WTC11 (cell line): ENCODE measurements at regions not wholly inside any gene's neighbourhood (a gene's known extent, or its start where the extent isn't known, plus 50 kb on each side); places are given as distances from the start of the nearest gene placed in this dataset.

Source experiments
- ATAC-seq: fragments of 200-7000 bp; cut with Tn5 transposase; 2 replicates; pipeline ENCODE4 v1.10.0; 2021; ENCODE audit warnings: mild to moderate bottlenecking, moderate library complexity
- CTCF ChIA-PET: fragments of 300-600 bp; sonication (Branson Sonifier 250); formaldehyde crosslinking; loops from one replicate; lab custom pipeline; 2021; ENCODE audit warnings: antibody characterized with exemption; lab: Charles Lee
- POLR2A ChIA-PET: fragments of 350-600 bp; sonication (Branson Sonifier 250); formaldehyde crosslinking; loops from one replicate; lab custom pipeline; 2021; ENCODE audit warnings: antibody characterized with exemption; lab: Charles Lee
- DNase-seq: peaks from one replicate; pipeline ENCODE4 v3.0.0; 2021; ENCODE audit warnings: low spot score
- H3K27ac Mint-ChIP-seq: 2 replicates; pipeline ENCODE4 v1.8.0; 2021; ENCODE audit warnings: mixed read lengths
- H3K27me3 Mint-ChIP-seq: 2 replicates; pipeline ENCODE4 v1.8.0; 2021; ENCODE audit warnings: low read depth, mild to moderate bottlenecking, moderate library complexity, mixed read lengths
- H3K36me3 Mint-ChIP-seq: 2 replicates; pipeline ENCODE4 v1.8.0; 2021; ENCODE audit warnings: mixed read lengths
- H3K4me1 Mint-ChIP-seq: 2 replicates; pipeline ENCODE4 v1.8.0; 2022; ENCODE audit warnings: mixed read lengths
- H3K4me3 Mint-ChIP-seq: 2 replicates; pipeline ENCODE4 v1.8.0; 2021; ENCODE audit warnings: mild to moderate bottlenecking, moderate library complexity, mixed read lengths
- H3K9me3 Mint-ChIP-seq: 2 replicates; pipeline ENCODE4 v1.8.0; 2021; ENCODE audit warnings: mixed read lengths
- AFF4 ChIP-seq: sonication (generic); formaldehyde crosslinking; IDR thresholded peaks from 2 replicates; pipeline ENCODE4 v1.8.1; 2023; ENCODE audit warnings: mild to moderate bottlenecking, missing genetic modification reagents, borderline replicate concordance
- ATF1 ChIP-seq: sonication (generic); formaldehyde crosslinking; IDR thresholded peaks from 2 replicates; pipeline ENCODE4 v1.8.1; 2023; ENCODE audit warnings: mild to moderate bottlenecking, moderate library complexity, missing genetic modification reagents
- CREB1 ChIP-seq: sonication (generic); formaldehyde crosslinking; IDR thresholded peaks from 2 replicates; pipeline ENCODE4 v1.8.0; 2023; ENCODE audit warnings: mild to moderate bottlenecking, missing genetic modification reagents
- ELF4 ChIP-seq: sonication (generic); formaldehyde crosslinking; IDR thresholded peaks from 2 replicates; pipeline ENCODE4 v1.8.1; 2022; ENCODE audit warnings: low read depth, mild to moderate bottlenecking, moderate library complexity, missing genetic modification reagents
- ETV6 ChIP-seq: sonication (generic); formaldehyde crosslinking; IDR thresholded peaks from 2 replicates; pipeline ENCODE4 v1.8.1; 2022; ENCODE audit warnings: mild to moderate bottlenecking, missing genetic modification reagents
- FOXP1 ChIP-seq: sonication (generic); formaldehyde crosslinking; IDR thresholded peaks from 2 replicates; pipeline ENCODE4 v1.8.0; 2022; ENCODE audit warnings: missing genetic modification reagents, mild to moderate bottlenecking, moderate library complexity, borderline replicate concordance
- GABPB1 ChIP-seq: sonication (generic); formaldehyde crosslinking; IDR thresholded peaks from 2 replicates; pipeline ENCODE4 v1.8.1; 2023; ENCODE audit warnings: mild to moderate bottlenecking, missing genetic modification reagents
- GRHL2 ChIP-seq: fragments of 250-450 bp; sonication (Bioruptor Pico); IDR thresholded peaks from 2 replicates; pipeline ENCODE4 v1.8.0; 2022; ENCODE audit warnings: mild to moderate bottlenecking, moderate library complexity; ENCODE audit not compliant: insufficient replicate concordance, severe bottlenecking
- GTF2I ChIP-seq: fragments of 250-450 bp; sonication (Bioruptor Pico); conservative IDR thresholded peaks from 2 replicates; pipeline ENCODE4 v1.4.0; 2021; ENCODE audit warnings: mild to moderate bottlenecking
- JUN ChIP-seq: sonication (generic); formaldehyde crosslinking; IDR thresholded peaks from 2 replicates; pipeline ENCODE4 v1.8.0; 2023; ENCODE audit warnings: mild to moderate bottlenecking, missing genetic modification reagents
- NFATC4 ChIP-seq: fragments of 250-450 bp; sonication (Bioruptor Pico); IDR thresholded peaks from 2 replicates; pipeline ENCODE4 v1.9.0; 2021; ENCODE audit warnings: mild to moderate bottlenecking
- OVOL2 ChIP-seq: fragments of 250-450 bp; sonication (Bioruptor Pico); IDR thresholded peaks from 2 replicates; pipeline ENCODE4 v1.9.0; 2021; ENCODE audit warnings: mild to moderate bottlenecking, borderline replicate concordance
- PREB ChIP-seq: sonication (generic); formaldehyde crosslinking; IDR thresholded peaks from 2 replicates; pipeline ENCODE4 v1.8.1; 2022; ENCODE audit warnings: mild to moderate bottlenecking, missing genetic modification reagents, moderate library complexity, borderline replicate concordance
- STAT6 ChIP-seq: sonication (generic); formaldehyde crosslinking; conservative IDR thresholded peaks from 2 replicates; pipeline ENCODE4 v1.8.1; 2023; ENCODE audit warnings: mild to moderate bottlenecking, low read depth, missing genetic modification reagents, moderate library complexity
- ZNF219 ChIP-seq: sonication (generic); formaldehyde crosslinking; IDR thresholded peaks from 2 replicates; pipeline ENCODE4 v1.8.0; 2023; ENCODE audit warnings: missing genetic modification reagents, mild to moderate bottlenecking, borderline replicate concordance
- ZNF317 ChIP-seq: sonication (generic); formaldehyde crosslinking; IDR thresholded peaks from 2 replicates; pipeline ENCODE4 v1.8.1; 2023; ENCODE audit warnings: low read depth, mild to moderate bottlenecking, moderate library complexity, missing genetic modification reagents, borderline replicate concordance
- ZNF512 ChIP-seq: sonication (generic); formaldehyde crosslinking; IDR thresholded peaks from 2 replicates; pipeline ENCODE4 v1.8.1; 2022; ENCODE audit warnings: missing genetic modification reagents, borderline replicate concordance
- TF ChIP-seq, protein P1 (sequence below): sonication (generic); formaldehyde crosslinking; IDR thresholded peaks from 2 replicates; pipeline ENCODE4 v1.8.0; 2023; ENCODE audit warnings: missing genetic modification reagents, mild to moderate bottlenecking, borderline replicate concordance
- TF ChIP-seq, protein P2 (sequence below): sonication (generic); formaldehyde crosslinking; IDR thresholded peaks from 2 replicates; pipeline ENCODE4 v1.8.1; 2023; ENCODE audit warnings: mild to moderate bottlenecking, moderate library complexity, missing genetic modification reagents

DNA sequence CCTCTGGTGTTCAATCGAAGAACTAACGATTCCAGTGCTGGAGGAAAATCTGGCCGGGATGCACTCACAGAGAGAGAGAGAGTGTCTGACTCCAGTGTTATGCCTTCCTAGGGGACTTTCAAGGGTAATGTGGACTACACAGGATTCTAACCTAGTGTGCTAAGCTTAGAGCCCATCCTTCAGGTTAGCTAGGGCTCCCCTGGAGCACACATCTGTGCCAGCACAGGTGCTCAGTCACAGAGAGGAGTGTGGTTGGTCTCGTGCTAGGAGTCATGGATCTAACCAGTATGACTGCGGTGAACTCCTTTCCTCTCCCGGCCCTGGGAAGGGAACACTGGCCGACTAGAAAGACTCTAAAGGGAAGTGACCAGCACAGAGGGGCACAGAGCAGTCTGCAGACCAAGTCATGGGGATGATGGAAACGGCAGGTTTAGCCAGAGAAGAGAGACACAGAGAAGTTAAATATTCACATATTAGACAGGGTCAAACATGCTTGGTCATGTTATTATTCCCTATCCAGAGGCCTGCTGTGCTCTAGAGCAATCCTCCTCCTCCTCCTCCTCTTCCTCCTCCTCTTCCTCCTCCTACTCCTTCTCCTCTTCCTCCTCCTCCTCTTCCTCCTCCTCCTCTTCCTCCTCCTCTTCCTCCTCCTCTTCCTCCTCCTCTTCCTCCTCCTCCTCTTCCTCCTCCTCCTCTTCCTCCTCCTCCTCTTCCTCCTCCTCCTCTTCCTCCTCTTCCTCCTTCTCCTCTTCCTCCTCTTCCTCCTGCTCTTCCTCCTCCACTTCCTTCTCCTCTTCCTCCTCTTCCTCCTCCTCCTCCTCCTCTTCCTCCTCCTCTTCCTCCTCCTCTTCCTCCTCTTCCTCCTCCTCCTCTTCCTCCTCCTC, 280.3 kb downstream of the XXYLT1 start:
- 0 out of 2 replicates have a peak, but pooled peaks have one; percentile 28 for ATAC-seq
- CTCF ChIA-PET: interaction anchor here (0.5 to 1.0 kb wide), 2 partner anchors 11 to 66 kb away, joined by 3 read pairs; no protein-coding TSS in a partner anchor
- no peaks in the 10 kb centered on the region for H3K4me1 Mint-ChIP-seq
- DNase-seq: no peak
- POLR2A ChIA-PET: no interaction called here
- H3K27ac Mint-ChIP-seq: no peak overlapping the region
- TF ChIP-seq GRHL2 (CRISPR knock-in tag): no peak
- TF ChIP-seq AFF4 (CRISPR knock-in tag): no peak
- no peak for TF ChIP-seq ZNF317 (CRISPR knock-in tag)
- TF ChIP-seq JUN (CRISPR knock-in tag): no peak
- no peak for TF ChIP-seq ZNF219 (CRISPR knock-in tag)
- TF ChIP-seq NFATC4 (CRISPR knock-in tag): no peak
- TF ChIP-seq ZNF512 (CRISPR knock-in tag): no peak
- TF ChIP-seq CREB1 (CRISPR knock-in tag): no peak
- no peak for TF ChIP-seq STAT6 (CRISPR knock-in tag)
- no peak for TF ChIP-seq FOXP1 (CRISPR knock-in tag)
- TF ChIP-seq ATF1 (CRISPR knock-in tag): no peak
- no peak for TF ChIP-seq PREB (CRISPR knock-in tag)
- TF ChIP-seq, protein P1, sequence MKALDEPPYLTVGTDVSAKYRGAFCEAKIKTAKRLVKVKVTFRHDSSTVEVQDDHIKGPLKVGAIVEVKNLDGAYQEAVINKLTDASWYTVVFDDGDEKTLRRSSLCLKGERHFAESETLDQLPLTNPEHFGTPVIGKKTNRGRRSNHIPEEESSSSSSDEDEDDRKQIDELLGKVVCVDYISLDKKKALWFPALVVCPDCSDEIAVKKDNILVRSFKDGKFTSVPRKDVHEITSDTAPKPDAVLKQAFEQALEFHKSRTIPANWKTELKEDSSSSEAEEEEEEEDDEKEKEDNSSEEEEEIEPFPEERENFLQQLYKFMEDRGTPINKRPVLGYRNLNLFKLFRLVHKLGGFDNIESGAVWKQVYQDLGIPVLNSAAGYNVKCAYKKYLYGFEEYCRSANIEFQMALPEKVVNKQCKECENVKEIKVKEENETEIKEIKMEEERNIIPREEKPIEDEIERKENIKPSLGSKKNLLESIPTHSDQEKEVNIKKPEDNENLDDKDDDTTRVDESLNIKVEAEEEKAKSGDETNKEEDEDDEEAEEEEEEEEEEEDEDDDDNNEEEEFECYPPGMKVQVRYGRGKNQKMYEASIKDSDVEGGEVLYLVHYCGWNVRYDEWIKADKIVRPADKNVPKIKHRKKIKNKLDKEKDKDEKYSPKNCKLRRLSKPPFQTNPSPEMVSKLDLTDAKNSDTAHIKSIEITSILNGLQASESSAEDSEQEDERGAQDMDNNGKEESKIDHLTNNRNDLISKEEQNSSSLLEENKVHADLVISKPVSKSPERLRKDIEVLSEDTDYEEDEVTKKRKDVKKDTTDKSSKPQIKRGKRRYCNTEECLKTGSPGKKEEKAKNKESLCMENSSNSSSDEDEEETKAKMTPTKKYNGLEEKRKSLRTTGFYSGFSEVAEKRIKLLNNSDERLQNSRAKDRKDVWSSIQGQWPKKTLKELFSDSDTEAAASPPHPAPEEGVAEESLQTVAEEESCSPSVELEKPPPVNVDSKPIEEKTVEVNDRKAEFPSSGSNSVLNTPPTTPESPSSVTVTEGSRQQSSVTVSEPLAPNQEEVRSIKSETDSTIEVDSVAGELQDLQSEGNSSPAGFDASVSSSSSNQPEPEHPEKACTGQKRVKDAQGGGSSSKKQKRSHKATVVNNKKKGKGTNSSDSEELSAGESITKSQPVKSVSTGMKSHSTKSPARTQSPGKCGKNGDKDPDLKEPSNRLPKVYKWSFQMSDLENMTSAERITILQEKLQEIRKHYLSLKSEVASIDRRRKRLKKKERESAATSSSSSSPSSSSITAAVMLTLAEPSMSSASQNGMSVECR (CRISPR knock-in tag): no peak
- TF ChIP-seq, protein P2, sequence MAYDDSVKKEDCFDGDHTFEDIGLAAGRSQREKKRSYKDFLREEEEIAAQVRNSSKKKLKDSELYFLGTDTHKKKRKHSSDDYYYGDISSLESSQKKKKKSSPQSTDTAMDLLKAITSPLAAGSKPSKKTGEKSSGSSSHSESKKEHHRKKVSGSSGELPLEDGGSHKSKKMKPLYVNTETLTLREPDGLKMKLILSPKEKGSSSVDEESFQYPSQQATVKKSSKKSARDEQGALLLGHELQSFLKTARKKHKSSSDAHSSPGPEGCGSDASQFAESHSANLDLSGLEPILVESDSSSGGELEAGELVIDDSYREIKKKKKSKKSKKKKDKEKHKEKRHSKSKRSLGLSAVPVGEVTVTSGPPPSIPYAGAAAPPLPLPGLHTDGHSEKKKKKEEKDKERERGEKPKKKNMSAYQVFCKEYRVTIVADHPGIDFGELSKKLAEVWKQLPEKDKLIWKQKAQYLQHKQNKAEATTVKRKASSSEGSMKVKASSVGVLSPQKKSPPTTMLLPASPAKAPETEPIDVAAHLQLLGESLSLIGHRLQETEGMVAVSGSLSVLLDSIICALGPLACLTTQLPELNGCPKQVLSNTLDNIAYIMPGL (CRISPR knock-in tag): no peak
- TF ChIP-seq ELF4 (CRISPR knock-in tag): no peak
- no peak for TF ChIP-seq GABPB1 (CRISPR knock-in tag)
- no peak for TF ChIP-seq ETV6 (CRISPR knock-in tag)
- TF ChIP-seq GTF2I (CRISPR knock-in tag): no peak
- no peak for TF ChIP-seq OVOL2 (CRISPR knock-in tag)
- H3K4me3 Mint-ChIP-seq: no peak overlapping the region
- H3K9me3 Mint-ChIP-seq: no peaks in the 10 kb centered on the region
- peaks cover 13% of the 10 kb centered on the region for H3K27me3 Mint-ChIP-seq
- no peaks in the 10 kb centered on the region for H3K36me3 Mint-ChIP-seq
